ENCODE measurements at regions not wholly inside any gene's neighbourhood (a gene's known extent, or its start where the extent isn't known, plus 50 kb on each side); places are given as distances from the start of the nearest gene placed in this dataset.

GRCh38 chr12:90832427-90832826, 122.5 kb downstream of the CCER1 start:
- 68 to 86% (median 82%) methylated on average over 3 of the region's 3 CpGs for WGBS, 5 donors
- DNase-seq = no peak

GRCh38 chr12:90831712-90832111, 123.3 kb downstream of the CCER1 start:
- Histone ChIP-seq H3K36me3 (no peaks in the 10 kb centered on the region), H3K27ac (no peak overlapping the region), H3K27me3 (replicated peaks in 1 of 7) (no peaks in the 10 kb centered on the region), H3K4me1 (no peaks in the 10 kb centered on the region), H3K4me3 (no peak overlapping the region), H3K9me3 (no peaks in the 10 kb centered on the region)
- no peak for DNase-seq
- intact Hi-C loops (cut with DNase I; ENCODE audit: low total_unique reads) = no loop called here
- TF ChIP-seq CTCF (IDR thresholded peaks at IDR 0.05 in 8 of 11, conservative IDR thresholded peaks at IDR 0.05 in 3 of 11) (no peak), POLR2A (IDR thresholded peaks at IDR 0.05) (no peak), POLR2AphosphoS5 (IDR thresholded peaks at IDR 0.05) (no peak)
- WGBS, 5 donors = 67 to 94% (median 78%) methylated on average over 1 of the region's 1 CpG

More at GRCh38 chr12:90832427-90832826, 122.5 kb downstream of the CCER1 start:
- TF ChIP-seq CTCF (IDR thresholded peaks at IDR 0.05 in 8 of 11, conservative IDR thresholded peaks at IDR 0.05 in 3 of 11) = no peak
- TF ChIP-seq POLR2AphosphoS5 (IDR thresholded peaks at IDR 0.05) = no peak
- TF ChIP-seq POLR2A (IDR thresholded peaks at IDR 0.05) = no peak
- Histone ChIP-seq H3K36me3 (no peaks in the 10 kb centered on the region), H3K4me1 (no peaks in the 10 kb centered on the region), H3K27ac (no peak overlapping the region), H3K9me3 (no peaks in the 10 kb centered on the region), H3K27me3 (replicated peaks in 1 of 7) (no peaks in the 10 kb centered on the region), H3K4me3 (no peak overlapping the region)
- intact Hi-C loops (cut with DNase I; ENCODE audit: low total_unique reads) = no loop called here

- DNase-seq = no peak
- intact Hi-C loops (cut with DNase I; ENCODE audit: low total_unique reads) = no loop called here
- Histone ChIP-seq H3K4me1 (no peaks in the 10 kb centered on the region), H3K27me3 (replicated peaks in 1 of 7) (no peaks in the 10 kb centered on the region), H3K4me3 (no peak overlapping the region), H3K36me3 (no peaks in the 10 kb centered on the region), H3K9me3 (peaks cover 0 to 3% (median 0%) of the 10 kb centered on the region in 8 donors), H3K27ac (no peak overlapping the region)
- no peak for TF ChIP-seq CTCF (IDR thresholded peaks at IDR 0.05 in 8 of 11, conservative IDR thresholded peaks at IDR 0.05 in 3 of 11)
- no peak for TF ChIP-seq POLR2AphosphoS5 (IDR thresholded peaks at IDR 0.05)
- TF ChIP-seq POLR2A (IDR thresholded peaks at IDR 0.05) = no peak
- WGBS, 5 donors = 0 to 88% (median 68%) methylated on average over 1 of the region's 1 CpG
Measured at GRCh38 chr12:90829044-90829443, 125.9 kb downstream of the CCER1 start.

- H3K36me3 ChIP-seq = no peaks in the 10 kb centered on the region
- no peak overlapping the region for H3K27ac ChIP-seq
- H3K9me3 ChIP-seq = peaks cover 0 to 7% (median 0%) of the 10 kb centered on the region in 8 donors
- H3K27me3 ChIP-seq (replicated peaks in 1 of 7) = no peaks in the 10 kb centered on the region
- TF ChIP-seq POLR2A (IDR thresholded peaks at IDR 0.05) = no peak
- TF ChIP-seq POLR2AphosphoS5 (IDR thresholded peaks at IDR 0.05) = no peak
- no peak for TF ChIP-seq CTCF (IDR thresholded peaks at IDR 0.05 in 8 of 11, conservative IDR thresholded peaks at IDR 0.05 in 3 of 11)
- H3K4me1 ChIP-seq = no peaks in the 10 kb centered on the region
- WGBS, 5 donors = 31 to 83% (median 64%) methylated on average over 2 of the region's 2 CpGs
- H3K4me3 ChIP-seq = no peak overlapping the region
- intact Hi-C loops (cut with DNase I; ENCODE audit: low total_unique reads) = no loop called here
- no peak for DNase-seq
Measured at GRCh38 chr12:90828621-90829020, 126.4 kb downstream of the CCER1 start.

All from spleen (tissue), 11 donors.